ENCODE measurements at regions not wholly inside any gene's neighbourhood (a gene's known extent, or its start where the extent isn't known, plus 50 kb on each side); places are given as distances from the start of the nearest gene placed in this dataset.

GRCh38 chr7:84629640-84630318 is 435.2 kb upstream of the SEMA3A start:
- Histone ChIP-seq H3K9me3 (ENCODE audit: insufficient read depth, low read length) (no peaks in the 10 kb centered on the region), H3K4me2 (ENCODE audit: low read length) (no peak overlapping the region), H3K9ac (ENCODE audit: low read length) (no peak overlapping the region), H3K79me2 (ENCODE audit: low read length) (no peaks in the 10 kb centered on the region), H2AFZ (ENCODE audit: low read depth, low read length) (no peak overlapping the region), H3K27ac (ENCODE audit: low read length) (no peak overlapping the region), H3K4me1 (ENCODE audit: low read length) (no peaks in the 10 kb centered on the region), H4K20me1 (ENCODE audit: insufficient read depth, low read length) (no peaks in the 10 kb centered on the region), H3K36me3 (replicated peaks; ENCODE audit: low read depth, low read length) (no peaks in the 10 kb centered on the region), H3K4me3 (ENCODE audit: low read length) (no peak overlapping the region), H3K27me3 (ENCODE audit: low read depth, low read length) (no peaks in the 10 kb centered on the region)
- TF ChIP-seq CTCF (IDR thresholded peaks at IDR 0.05; ENCODE audit: low read depth, low read length) (no peak), EZH2phosphoT487 (IDR thresholded peaks at IDR 0.05; ENCODE audit: low read depth) (no peak)

- Histone ChIP-seq H3K27me3 (ENCODE audit: low read depth, low read length) (no peaks in the 10 kb centered on the region), H3K4me3 (ENCODE audit: low read length) (no peak overlapping the region), H3K36me3 (replicated peaks; ENCODE audit: low read depth, low read length) (no peaks in the 10 kb centered on the region), H4K20me1 (ENCODE audit: insufficient read depth, low read length) (no peaks in the 10 kb centered on the region), H3K79me2 (ENCODE audit: low read length) (no peaks in the 10 kb centered on the region), H3K4me2 (ENCODE audit: low read length) (no peak overlapping the region), H2AFZ (ENCODE audit: low read depth, low read length) (no peak overlapping the region), H3K4me1 (ENCODE audit: low read length) (no peaks in the 10 kb centered on the region), H3K27ac (ENCODE audit: low read length) (no peak overlapping the region), H3K9ac (ENCODE audit: low read length) (no peak overlapping the region), H3K9me3 (ENCODE audit: insufficient read depth, low read length) (no peaks in the 10 kb centered on the region)
- no peak for TF ChIP-seq EZH2phosphoT487 (IDR thresholded peaks at IDR 0.05; ENCODE audit: low read depth)
- no peak for TF ChIP-seq CTCF (IDR thresholded peaks at IDR 0.05; ENCODE audit: low read depth, low read length)
Observed at GRCh38 chr7:84629216-84629615, 434.6 kb upstream of the SEMA3A start.

GRCh38 chr7:84627250-84627649 is 432.7 kb upstream of the SEMA3A start:
- no peak overlapping the region for H3K4me3 ChIP-seq (ENCODE audit: low read length)
- H3K9me3 ChIP-seq (ENCODE audit: insufficient read depth, low read length): no peaks in the 10 kb centered on the region
- H3K36me3 ChIP-seq (replicated peaks; ENCODE audit: low read depth, low read length): no peaks in the 10 kb centered on the region
- H3K4me2 ChIP-seq (ENCODE audit: low read length): no peak overlapping the region
- no peak overlapping the region for H2AFZ ChIP-seq (ENCODE audit: low read depth, low read length)
- no peaks in the 10 kb centered on the region for H3K79me2 ChIP-seq (ENCODE audit: low read length)
- TF ChIP-seq EZH2phosphoT487 (IDR thresholded peaks at IDR 0.05; ENCODE audit: low read depth) (no peak), CTCF (IDR thresholded peaks at IDR 0.05; ENCODE audit: low read depth, low read length) (no peak)
- no peak overlapping the region for H3K9ac ChIP-seq (ENCODE audit: low read length)
- no peaks in the 10 kb centered on the region for H3K27me3 ChIP-seq (ENCODE audit: low read depth, low read length)
- H3K4me1 ChIP-seq (ENCODE audit: low read length): no peaks in the 10 kb centered on the region
- H4K20me1 ChIP-seq (ENCODE audit: insufficient read depth, low read length): no peaks in the 10 kb centered on the region
- H3K27ac ChIP-seq (ENCODE audit: low read length): no peak overlapping the region

GRCh38 chr7:84624927-84625326 is 430.3 kb upstream of the SEMA3A start:
- no peak for TF ChIP-seq CTCF (IDR thresholded peaks at IDR 0.05; ENCODE audit: low read depth, low read length)
- no peak for TF ChIP-seq EZH2phosphoT487 (IDR thresholded peaks at IDR 0.05; ENCODE audit: low read depth)
- no peak overlapping the region for H3K27ac ChIP-seq (ENCODE audit: low read length)
- no peaks in the 10 kb centered on the region for H3K79me2 ChIP-seq (ENCODE audit: low read length)

More at GRCh38 chr7:84624927-84625326, 430.3 kb upstream of the SEMA3A start:
- no peaks in the 10 kb centered on the region for H3K4me1 ChIP-seq (ENCODE audit: low read length)
- no peaks in the 10 kb centered on the region for H3K9me3 ChIP-seq (ENCODE audit: insufficient read depth, low read length)
- no peak overlapping the region for H2AFZ ChIP-seq (ENCODE audit: low read depth, low read length)
- H4K20me1 ChIP-seq (ENCODE audit: insufficient read depth, low read length): no peaks in the 10 kb centered on the region
- no peak overlapping the region for H3K9ac ChIP-seq (ENCODE audit: low read length)
- H3K4me2 ChIP-seq (ENCODE audit: low read length): no peak overlapping the region
- no peaks in the 10 kb centered on the region for H3K27me3 ChIP-seq (ENCODE audit: low read depth, low read length)
- no peak overlapping the region for H3K4me3 ChIP-seq (ENCODE audit: low read length)
- H3K36me3 ChIP-seq (replicated peaks; ENCODE audit: low read depth, low read length): no peaks in the 10 kb centered on the region

Data from OCI-LY3 (cell line).